Heart right ventricle (tissue), 16 donors: ENCODE measurements at regions not wholly inside any gene's neighbourhood (a gene's known extent, or its start where the extent isn't known, plus 50 kb on each side); places are given as distances from the start of the nearest gene placed in this dataset.

ENCODE experiments used
- ATAC-seq, 8 donors: fragments of 200-7000 bp; cut with Tn5 transposase; one replicate each; pipeline ENCODE4 v1.9.1; 2020; ENCODE audit warnings: mild to moderate bottlenecking in 8 of 8, moderate library complexity in 8 of 8, moderate number of reproducible peaks in 1 of 8
- DNase-seq, 2 donors: peaks; one replicate each; pipeline ENCODE4 v3.0.0-alpha.2; 2020
- H3K27ac ChIP-seq, 10 donors: fragments of 200-600 bp; sonication (generic) in 2 of 10; one replicate each; pipeline versions ENCODE4 v1.5.0 to v1.8.0; 2020 to 2022; ENCODE audit warnings: mild to moderate bottlenecking in 3 of 10
- H3K27me3 ChIP-seq, 7 donors: fragments of 200-600 bp; one replicate each; pipeline ENCODE4 v1.8.0; 2021 to 2022; ENCODE audit warnings: mild to moderate bottlenecking in 2 of 7
- H3K36me3 ChIP-seq, 9 donors: fragments of 200-600 bp; sonication (generic) in 1 of 9; one replicate each; pipeline versions ENCODE4 v1.5.0 to v1.8.0; 2020 to 2022; ENCODE audit warnings: mild to moderate bottlenecking in 2 of 9
- H3K4me1 ChIP-seq, 9 donors: fragments of 200-600 bp; sonication (generic) in 1 of 9; one replicate each; pipeline versions ENCODE4 v1.5.0 to v1.8.0; 2020 to 2022; ENCODE audit warnings: mild to moderate bottlenecking in 4 of 9
- H3K4me3 ChIP-seq, 10 donors: fragments of 200-600 bp; sonication (generic) in 2 of 10; one replicate each; pipeline versions ENCODE4 v1.5.0 to v1.8.0; 2020 to 2022; ENCODE audit warnings: mild to moderate bottlenecking in 7 of 10, moderate library complexity in 2 of 10
- H3K9me3 ChIP-seq, 11 donors: fragments of 200-600 bp in 10 of 11; sonication (generic) in 2 of 11; one replicate each; pipeline versions ENCODE4 v1.5.0 to v1.8.0; 2013 to 2022; ENCODE audit warnings: mild to moderate bottlenecking in 2 of 11, control low read depth in 1 of 11, moderate library complexity in 1 of 11
- WGBS, 2 donors: extraction: QIAGEN DNeasy Blood & Tissue Kit; methylation state at CpG; one replicate each; pipeline ENCODE4 v1.1.7; 2013; ENCODE audit warnings: inconsistent platforms in 1 of 2; 5-methylcytosine and 5-hydroxymethylcytosine counted together
- intact Hi-C, 10 donors: fragments of 100-400 bp; cut with DNase I; formaldehyde crosslinking; loops; one replicate each; pipeline versions ENCODE4 v1.11.1 to v1.14.2; 2022
- TF ChIP-seq, protein P1 (sequence below), 9 donors: fragments of 200-600 bp; sonication (generic) in 2 of 9; IDR thresholded peaks; one replicate each; pipeline versions ENCODE4 v1.5.0 to v1.8.0; 2021 to 2022; ENCODE audit warnings: antibody characterized with exemption in 9 of 9, mild to moderate bottlenecking in 5 of 9, moderate library complexity in 1 of 9
- donor health status: Arrhythmogenic right ventricular cardiomyopathy.
- donor health status: ischemic (EF 13 %, LVEDD 7.1; RV severe dilation, severe dysfunction).
- donor health status: healthy with polysubstance abuse.
- donor health status: DM: no; HTN: yes; CAD: no.
- donor health status: DM: no; HTN: no; CAD: no.
- donor health status: ischemic (EF 25% LVEDD 6.9; RV normal size, moderate dysfunction).
- donor health status: ischemic (EF 25% LVEDD 5.7; RV mildly dilated, moderate dysfunction).
- donor health status: healthy.
- donor health status: DM: yes; HTN: yes; CAD: no.
- donor health status: Ischemic cardiomyopathy.
- donor health status: ischemic (EF 35%, LVEDD 5.7; RV mildly dilated, moderate dysfunction).
- donor health status: nonischemic (EF 11% LVEDD 7.7; RV severe dilation, severe dysfunction).
- donor health status: DM: yes; HTN: yes; CAD: no.
- donor health status: PGD.
- donor health status: ischemic (EF 29% LVEDD 5.4; RV normal size, mild dysfunction).
- donor health status: nonischemic (EF 23%, LVEDD 6.1; RV moderate dilation, normal function).

DNA sequence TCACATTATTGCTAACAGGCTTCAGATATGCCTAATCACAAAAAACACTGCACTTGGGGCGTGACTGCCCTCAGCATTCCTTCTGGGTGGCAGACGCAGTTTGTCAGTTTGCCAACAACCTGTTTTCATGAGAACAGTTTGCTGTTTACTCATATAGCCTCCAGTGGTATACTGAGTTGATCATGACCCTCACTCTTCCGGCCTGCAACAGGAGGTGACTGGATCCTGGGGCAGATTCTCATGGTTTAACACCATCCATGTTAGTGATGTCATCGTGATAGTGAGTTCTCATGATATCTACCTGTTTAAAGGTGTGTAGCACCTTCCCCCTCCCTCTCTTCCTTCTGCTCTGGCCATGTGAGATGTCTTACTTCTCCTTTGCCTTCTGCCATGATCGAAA, 555.2 kb downstream of the PLPP3 start:
- 94% methylated on average over 5 of the region's 5 CpGs for WGBS, 2 donors
- intact Hi-C loops = no loop called here
- Histone ChIP-seq H3K27ac (no peak overlapping the region), H3K4me3 (no peak overlapping the region), H3K4me1 (no peaks in the 10 kb centered on the region), H3K27me3 (no peaks in the 10 kb centered on the region), H3K36me3 (no peaks in the 10 kb centered on the region), H3K9me3 (no peaks in the 10 kb centered on the region)
- ATAC-seq (no peak), DNase-seq (no peak)
- TF ChIP-seq, protein P1, sequence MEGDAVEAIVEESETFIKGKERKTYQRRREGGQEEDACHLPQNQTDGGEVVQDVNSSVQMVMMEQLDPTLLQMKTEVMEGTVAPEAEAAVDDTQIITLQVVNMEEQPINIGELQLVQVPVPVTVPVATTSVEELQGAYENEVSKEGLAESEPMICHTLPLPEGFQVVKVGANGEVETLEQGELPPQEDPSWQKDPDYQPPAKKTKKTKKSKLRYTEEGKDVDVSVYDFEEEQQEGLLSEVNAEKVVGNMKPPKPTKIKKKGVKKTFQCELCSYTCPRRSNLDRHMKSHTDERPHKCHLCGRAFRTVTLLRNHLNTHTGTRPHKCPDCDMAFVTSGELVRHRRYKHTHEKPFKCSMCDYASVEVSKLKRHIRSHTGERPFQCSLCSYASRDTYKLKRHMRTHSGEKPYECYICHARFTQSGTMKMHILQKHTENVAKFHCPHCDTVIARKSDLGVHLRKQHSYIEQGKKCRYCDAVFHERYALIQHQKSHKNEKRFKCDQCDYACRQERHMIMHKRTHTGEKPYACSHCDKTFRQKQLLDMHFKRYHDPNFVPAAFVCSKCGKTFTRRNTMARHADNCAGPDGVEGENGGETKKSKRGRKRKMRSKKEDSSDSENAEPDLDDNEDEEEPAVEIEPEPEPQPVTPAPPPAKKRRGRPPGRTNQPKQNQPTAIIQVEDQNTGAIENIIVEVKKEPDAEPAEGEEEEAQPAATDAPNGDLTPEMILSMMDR (IDR thresholded peaks at IDR 0.05) = no peak

DNA sequence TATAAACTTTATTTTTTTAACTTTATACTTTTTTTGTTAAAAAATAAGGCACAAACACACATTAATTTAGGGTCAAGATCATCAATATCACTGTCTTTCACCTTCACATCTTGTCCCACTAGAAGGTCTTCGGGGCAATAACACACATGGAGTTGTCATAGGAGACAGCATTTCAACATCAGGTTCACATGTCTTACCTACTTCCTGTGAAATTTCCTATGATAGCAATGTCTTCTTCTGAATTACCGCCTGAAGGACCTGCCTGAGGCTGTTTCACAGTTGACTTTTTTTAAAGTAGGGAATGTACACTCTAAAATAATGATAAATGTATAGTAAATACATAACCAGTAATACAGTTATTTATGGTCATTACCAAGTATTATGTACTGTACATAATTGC, 559.4 kb downstream of the PLPP3 start:
- DNase-seq (no peak), ATAC-seq (no peak)
- H3K36me3 ChIP-seq = no peaks in the 10 kb centered on the region
- no peaks in the 10 kb centered on the region for H3K4me1 ChIP-seq
- peaks cover 0 to 7% (median 0%) of the 10 kb centered on the region in 11 donors for H3K9me3 ChIP-seq
- TF ChIP-seq, protein P1 (IDR thresholded peaks at IDR 0.05) = no peak
- H3K27ac ChIP-seq = no peak overlapping the region
- H3K4me3 ChIP-seq = no peak overlapping the region
- 92 to 96% methylated on average over 2 of the region's 2 CpGs for WGBS, 2 donors
- no peaks in the 10 kb centered on the region for H3K27me3 ChIP-seq
- intact Hi-C loops = no loop called here

GRCh38 chr1:56019472-56019871, 559.9 kb downstream of the PLPP3 start:
- no peak for ATAC-seq
- TF ChIP-seq, protein P1 (IDR thresholded peaks at IDR 0.05) = no peak

DNA sequence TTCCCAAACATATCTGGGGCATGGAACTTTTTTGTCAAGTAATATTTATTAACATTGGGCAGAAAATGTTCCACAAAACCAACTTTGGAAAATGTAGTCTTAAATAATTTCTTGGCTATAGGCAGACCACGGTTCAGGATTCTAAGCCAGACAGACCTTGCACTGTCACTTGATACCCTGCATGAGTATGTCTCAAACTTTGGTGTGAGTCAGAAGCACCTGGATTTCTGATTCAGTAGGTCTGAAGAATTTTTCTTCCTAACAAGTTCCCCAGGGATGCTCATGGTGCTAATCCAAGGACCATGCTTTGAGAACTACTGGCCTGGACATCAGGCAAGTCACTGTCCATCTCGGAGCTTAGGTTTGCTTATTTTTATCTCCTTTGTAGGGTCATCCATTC, 562.0 kb downstream of the PLPP3 start:
- intact Hi-C loops = no loop called here
- no peak for ATAC-seq
- TF ChIP-seq, protein P1 (IDR thresholded peaks at IDR 0.05) = no peak

More at GRCh38 chr1:56019472-56019871, 559.9 kb downstream of the PLPP3 start:
- Histone ChIP-seq H3K4me3 (no peak overlapping the region), H3K36me3 (no peaks in the 10 kb centered on the region), H3K4me1 (no peaks in the 10 kb centered on the region), H3K27ac (no peak overlapping the region), H3K27me3 (no peaks in the 10 kb centered on the region), H3K9me3 (peaks cover 0 to 11% (median 0%) of the 10 kb centered on the region in 11 donors)
- DNase-seq = no peak
- intact Hi-C loops = no loop called here

More for the DNA sequence above, 562.0 kb downstream of the PLPP3 start:
- no peak for DNase-seq
- Histone ChIP-seq H3K36me3 (no peaks in the 10 kb centered on the region), H3K9me3 (peaks cover 0 to 22% (median 0%) of the 10 kb centered on the region in 11 donors), H3K4me1 (no peaks in the 10 kb centered on the region), H3K27me3 (no peaks in the 10 kb centered on the region), H3K27ac (no peak overlapping the region), H3K4me3 (no peak overlapping the region)
- 91% methylated on average over 2 of the region's 2 CpGs for WGBS, 2 donors
